ENCODE measurements at regions not wholly inside any gene's neighbourhood (a gene's known extent, or its start where the extent isn't known, plus 50 kb on each side); places are given as distances from the start of the nearest gene placed in this dataset.
"Not testable (repeated sequence)": the region's sequence is repeated elsewhere in the genome, so short reads cannot be mapped to it uniquely, and the experiment has no call there.

DNA sequence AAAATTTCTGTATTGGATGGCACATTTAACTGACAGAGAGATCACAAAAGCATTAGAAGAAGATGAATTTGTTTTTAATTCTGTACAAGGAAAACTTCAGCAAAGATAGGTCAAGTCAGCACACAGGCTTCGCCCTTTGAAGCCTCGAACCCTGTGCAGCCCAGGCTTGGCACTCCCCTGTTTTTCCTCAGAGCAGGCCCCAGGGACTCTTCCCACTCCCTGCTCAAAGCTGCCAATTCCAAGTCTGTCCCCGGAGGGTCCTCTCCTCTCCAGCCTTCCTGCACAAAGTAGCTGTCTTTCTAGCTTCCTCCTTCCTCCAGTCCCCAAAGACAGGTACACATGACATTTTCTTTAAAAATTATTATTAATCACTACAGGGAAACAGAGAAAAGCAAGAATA is 466.3 kb downstream of the PPARGC1A start:
- TF ChIP-seq, protein P1, sequence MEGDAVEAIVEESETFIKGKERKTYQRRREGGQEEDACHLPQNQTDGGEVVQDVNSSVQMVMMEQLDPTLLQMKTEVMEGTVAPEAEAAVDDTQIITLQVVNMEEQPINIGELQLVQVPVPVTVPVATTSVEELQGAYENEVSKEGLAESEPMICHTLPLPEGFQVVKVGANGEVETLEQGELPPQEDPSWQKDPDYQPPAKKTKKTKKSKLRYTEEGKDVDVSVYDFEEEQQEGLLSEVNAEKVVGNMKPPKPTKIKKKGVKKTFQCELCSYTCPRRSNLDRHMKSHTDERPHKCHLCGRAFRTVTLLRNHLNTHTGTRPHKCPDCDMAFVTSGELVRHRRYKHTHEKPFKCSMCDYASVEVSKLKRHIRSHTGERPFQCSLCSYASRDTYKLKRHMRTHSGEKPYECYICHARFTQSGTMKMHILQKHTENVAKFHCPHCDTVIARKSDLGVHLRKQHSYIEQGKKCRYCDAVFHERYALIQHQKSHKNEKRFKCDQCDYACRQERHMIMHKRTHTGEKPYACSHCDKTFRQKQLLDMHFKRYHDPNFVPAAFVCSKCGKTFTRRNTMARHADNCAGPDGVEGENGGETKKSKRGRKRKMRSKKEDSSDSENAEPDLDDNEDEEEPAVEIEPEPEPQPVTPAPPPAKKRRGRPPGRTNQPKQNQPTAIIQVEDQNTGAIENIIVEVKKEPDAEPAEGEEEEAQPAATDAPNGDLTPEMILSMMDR (IDR thresholded peaks at IDR 0.05; ENCODE audit: extremely low read depth, missing control alignments), result no peak
- DNase-seq (ENCODE audit: low spot score), result no peak

DNA sequence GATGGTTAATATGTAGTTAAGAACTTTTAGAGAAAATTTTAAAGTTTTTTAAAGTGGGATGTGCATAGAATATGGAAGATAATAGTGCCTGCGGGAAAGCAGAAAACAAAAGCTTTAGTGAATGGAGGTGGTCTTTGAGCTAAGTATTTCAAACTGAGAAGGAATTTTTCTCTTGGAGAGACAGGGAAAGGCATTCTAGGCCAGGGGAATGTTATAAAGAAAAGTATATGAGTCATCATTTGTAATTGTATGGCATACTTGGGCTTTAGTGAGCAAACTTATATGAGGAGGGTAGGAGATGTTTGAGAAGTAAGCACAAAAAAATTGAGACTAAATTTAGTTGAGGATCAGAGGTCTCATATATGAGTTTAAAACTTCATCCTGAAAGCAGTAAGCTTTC is 467.0 kb downstream of the PPARGC1A start:
- TF ChIP-seq, protein P1 (IDR thresholded peaks at IDR 0.05; ENCODE audit: extremely low read depth, missing control alignments), result no peak
- no peak for DNase-seq (ENCODE audit: low spot score)

DNA sequence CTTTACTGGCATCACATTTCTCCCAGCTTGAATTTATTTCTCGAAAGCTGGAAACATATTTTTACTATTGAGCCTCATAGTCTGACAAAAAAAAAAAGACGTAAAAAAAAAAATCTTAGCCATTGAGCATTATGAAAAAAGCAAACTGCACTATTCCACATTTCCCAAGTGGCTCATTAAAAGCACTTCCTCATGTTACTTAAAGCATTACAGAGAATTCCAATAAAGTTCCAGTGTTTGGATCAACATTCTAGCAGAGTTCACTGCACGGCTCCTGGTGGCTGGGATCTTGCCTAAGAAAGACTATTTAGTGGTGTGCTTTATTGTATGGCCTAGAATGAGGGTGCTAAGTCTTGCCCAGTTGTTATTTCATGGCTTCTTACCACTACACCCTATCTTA is 476.2 kb downstream of the PPARGC1A start:
- no peak for DNase-seq (ENCODE audit: low spot score)
- TF ChIP-seq, protein P1 (IDR thresholded peaks at IDR 0.05; ENCODE audit: extremely low read depth, missing control alignments), result no peak

DNA sequence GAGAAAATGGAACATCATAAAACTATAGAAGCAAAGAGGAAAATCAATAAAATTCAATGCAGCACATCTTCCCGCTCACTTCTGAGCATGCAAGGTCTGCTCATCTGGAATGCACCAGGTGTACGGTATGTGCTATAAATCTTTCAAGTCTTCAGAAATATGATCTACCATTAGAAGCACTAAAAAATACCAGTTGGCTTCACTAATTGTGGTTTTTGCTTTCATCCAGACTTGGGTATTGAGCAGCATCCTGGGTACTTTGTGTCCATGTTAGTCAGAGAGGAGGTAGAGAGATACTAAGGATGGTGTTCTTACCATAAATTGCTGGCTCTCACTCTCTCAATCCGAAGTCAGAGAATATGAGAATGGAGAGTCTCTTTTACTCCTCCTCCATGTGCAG is 477.1 kb downstream of the PPARGC1A start:
- TF ChIP-seq, protein P1 (IDR thresholded peaks at IDR 0.05; ENCODE audit: extremely low read depth, missing control alignments), result no peak
- no peak for DNase-seq (ENCODE audit: low spot score)

DNA sequence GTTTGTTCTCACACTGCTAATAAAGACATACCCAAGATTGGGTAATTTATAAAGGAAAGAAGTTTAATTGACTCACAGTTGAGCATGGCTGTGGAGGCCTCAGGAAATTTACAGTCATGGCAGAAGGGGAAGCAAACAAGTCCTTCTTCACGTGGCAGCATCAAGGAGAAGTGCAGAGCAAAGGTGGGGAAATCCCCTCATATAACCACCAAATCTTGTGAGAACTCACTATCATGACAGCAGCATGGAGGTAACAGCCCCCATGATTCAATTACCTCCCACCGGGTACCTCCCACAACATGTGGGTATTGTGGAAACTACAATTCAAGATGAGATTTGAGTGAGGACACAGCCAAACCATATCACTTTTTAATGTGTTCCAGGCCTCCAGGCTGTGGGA is 480.9 kb downstream of the PPARGC1A start:
- DNase-seq (ENCODE audit: low spot score), result not testable (repeated sequence)

DNA sequence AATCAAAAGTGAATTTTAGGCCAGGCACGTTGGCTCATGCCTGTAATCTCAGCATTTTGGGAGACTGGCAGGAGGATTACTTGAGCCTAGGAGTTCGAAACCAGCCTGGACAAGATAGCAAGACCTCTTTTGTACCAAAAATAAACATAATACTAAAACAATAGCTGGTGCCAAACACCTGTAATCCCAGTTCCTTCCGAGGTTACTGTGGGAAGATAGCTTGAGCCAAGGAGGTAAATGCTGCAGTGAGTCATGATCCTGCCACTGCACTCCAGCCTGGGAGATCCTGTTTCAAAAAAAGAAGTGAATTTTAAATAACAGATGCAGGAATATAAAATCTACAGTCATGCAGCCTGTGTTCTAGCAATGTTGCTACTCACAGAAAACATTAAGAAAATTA is 488.3 kb downstream of the PPARGC1A start:
- DNase-seq (ENCODE audit: low spot score), result no peak
- TF ChIP-seq, protein P1 (IDR thresholded peaks at IDR 0.05; ENCODE audit: extremely low read depth, missing control alignments), result no peak

DNA sequence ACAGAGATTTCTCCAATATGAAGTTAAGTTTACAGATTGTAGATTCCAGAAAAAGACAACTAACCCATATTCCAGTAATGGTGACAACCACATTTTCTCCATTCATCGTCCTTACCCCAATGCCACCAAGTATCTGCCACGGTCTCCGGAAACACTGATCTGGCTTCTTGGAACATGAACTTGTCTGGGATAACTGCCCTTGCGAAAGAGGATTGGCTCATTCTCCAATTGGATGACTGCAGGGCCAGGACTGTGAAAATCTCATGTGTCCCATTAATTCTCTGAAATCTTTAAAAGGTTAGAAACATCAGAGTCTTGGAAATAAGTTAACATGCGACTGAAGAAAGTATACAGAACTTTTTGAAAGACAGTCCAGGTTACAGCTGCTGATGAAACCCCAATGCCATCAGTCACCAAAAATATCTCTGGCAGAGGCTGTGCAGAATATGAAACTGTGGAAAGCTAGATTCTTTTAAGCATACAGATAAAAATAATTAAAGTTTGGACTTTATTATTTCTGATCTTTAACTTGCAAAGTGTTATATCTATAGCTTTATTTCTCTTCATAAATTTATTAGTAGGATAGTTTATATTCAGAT is 496.9 kb downstream of the PPARGC1A start:
- DNase-seq (ENCODE audit: low spot score), result no peak
- TF ChIP-seq, protein P1 (IDR thresholded peaks at IDR 0.05; ENCODE audit: extremely low read depth, missing control alignments), result no peak

DNA sequence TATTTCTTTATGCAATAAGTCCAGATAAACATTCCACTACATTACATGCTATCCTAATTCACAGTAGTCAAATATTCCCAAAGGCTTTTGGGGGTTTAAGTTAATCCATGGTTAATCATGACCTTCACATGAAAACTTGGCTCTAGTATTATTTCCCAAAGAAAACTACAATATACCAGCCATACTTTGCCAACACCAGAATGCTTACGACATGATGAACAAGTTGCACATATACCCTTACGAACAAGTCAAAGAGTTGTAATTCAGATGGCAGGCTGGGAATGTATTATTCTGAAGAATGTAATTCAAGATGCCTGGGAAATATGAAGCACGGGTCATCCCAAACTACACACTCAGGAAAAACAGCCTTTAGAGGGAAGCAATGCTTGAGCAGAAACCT is 499.6 kb downstream of the PPARGC1A start:
- no peak for DNase-seq (ENCODE audit: low spot score)
- TF ChIP-seq, protein P1 (IDR thresholded peaks at IDR 0.05; ENCODE audit: extremely low read depth, missing control alignments), result no peak

Measured in GM20000 (cell line).